ENCODE measurements at regions not wholly inside any gene's neighbourhood (a gene's known extent, or its start where the extent isn't known, plus 50 kb on each side); places are given as distances from the start of the nearest gene placed in this dataset.
A peak's percentile ranks its signal among the peaks of the same experiment; 100 is the strongest.

DNA sequence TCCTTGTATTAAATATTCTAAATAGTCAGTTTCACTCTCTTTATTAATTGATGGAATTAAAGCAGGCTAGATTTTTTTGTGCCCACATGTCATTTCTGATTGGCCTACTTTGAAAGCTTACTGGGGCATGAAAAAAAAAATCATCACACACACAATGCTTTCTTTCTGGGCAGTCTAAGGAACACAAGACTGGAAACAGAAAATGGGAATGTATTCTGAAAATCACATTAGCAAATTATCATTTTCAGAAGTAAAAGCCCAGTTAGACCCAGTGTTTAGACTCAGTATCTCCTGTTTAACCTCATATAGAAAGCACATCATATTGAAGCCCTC, 339.4 kb downstream of the SPRY2 start:
- Mint-ChIP-seq H3K4me3 (no peak overlapping the region), H3K27ac (peak overlapping the region; percentile 56), H3K4me1 (ENCODE audit: low read depth) (peaks cover 34% of the 10 kb centered on the region), H3K9me3 (no peaks in the 10 kb centered on the region; the same call in 1 of the 2 replicates), H3K36me3 (ENCODE audit: low read depth) (no peaks in the 10 kb centered on the region), H3K27me3 (ENCODE audit: insufficient read depth) (no peaks in the 10 kb centered on the region)
- TF ChIP-seq, protein P1, sequence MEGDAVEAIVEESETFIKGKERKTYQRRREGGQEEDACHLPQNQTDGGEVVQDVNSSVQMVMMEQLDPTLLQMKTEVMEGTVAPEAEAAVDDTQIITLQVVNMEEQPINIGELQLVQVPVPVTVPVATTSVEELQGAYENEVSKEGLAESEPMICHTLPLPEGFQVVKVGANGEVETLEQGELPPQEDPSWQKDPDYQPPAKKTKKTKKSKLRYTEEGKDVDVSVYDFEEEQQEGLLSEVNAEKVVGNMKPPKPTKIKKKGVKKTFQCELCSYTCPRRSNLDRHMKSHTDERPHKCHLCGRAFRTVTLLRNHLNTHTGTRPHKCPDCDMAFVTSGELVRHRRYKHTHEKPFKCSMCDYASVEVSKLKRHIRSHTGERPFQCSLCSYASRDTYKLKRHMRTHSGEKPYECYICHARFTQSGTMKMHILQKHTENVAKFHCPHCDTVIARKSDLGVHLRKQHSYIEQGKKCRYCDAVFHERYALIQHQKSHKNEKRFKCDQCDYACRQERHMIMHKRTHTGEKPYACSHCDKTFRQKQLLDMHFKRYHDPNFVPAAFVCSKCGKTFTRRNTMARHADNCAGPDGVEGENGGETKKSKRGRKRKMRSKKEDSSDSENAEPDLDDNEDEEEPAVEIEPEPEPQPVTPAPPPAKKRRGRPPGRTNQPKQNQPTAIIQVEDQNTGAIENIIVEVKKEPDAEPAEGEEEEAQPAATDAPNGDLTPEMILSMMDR (IDR thresholded peaks at IDR 0.05): no peak
- DNase-seq: no peak

DNA sequence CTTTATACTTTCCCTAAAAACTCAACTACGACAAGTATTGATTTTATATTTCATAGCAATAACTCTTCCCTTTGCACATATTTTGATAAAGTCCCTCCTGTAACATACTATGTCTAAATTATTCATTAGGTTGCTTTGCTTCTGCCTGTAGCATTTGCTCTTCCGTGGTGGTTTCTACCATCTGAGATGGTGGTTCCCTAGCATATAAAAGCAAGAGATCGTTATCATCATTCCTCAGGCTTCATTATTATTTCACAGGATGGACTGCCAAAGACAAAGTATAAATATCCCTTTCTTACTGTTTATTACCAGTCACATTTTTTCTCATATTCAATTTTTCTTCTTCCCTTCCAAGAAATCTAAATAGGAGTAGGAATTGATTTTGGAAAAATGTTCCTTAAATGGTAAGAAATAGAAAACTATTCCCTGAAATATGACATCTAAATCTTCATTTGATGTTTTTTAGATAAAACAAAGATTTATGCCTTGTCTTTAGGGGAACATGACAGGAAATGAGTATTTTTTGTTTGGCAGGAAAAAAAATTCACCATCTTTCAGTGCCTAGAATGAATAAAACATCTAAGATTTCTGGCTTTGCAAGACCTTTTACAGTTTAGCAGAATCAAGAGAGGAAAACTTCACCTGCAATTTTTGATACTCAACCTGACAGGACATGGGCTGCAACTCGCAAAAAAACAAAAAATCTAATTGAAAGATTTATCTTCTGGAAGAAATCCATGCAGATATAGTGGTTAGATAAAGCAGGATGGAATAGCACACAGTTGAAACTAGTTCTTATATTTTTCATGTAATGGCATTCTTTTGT, 340.0 kb downstream of the SPRY2 start:
- TF ChIP-seq, protein P1 (IDR thresholded peaks at IDR 0.05): no peak
- H3K4me3 Mint-ChIP-seq: no peak overlapping the region

DNA sequence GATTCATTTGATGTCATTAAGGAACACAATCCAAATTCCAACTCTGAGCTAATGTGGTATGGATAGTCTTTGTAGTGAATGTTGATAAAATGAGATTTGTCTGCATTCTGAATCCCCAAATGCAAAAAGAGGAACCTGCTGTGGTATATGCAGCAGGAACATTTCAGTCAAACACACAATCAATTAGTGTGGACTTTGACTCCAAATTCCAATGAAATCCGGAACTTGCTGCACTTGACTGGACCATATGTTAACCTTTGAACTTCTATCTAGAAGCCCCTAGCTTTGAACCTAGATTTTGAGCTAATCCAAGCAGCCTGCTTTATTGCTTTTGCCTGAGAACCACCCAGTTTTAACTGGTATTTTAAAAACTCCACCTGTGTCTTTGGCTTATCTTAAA, 341.3 kb downstream of the SPRY2 start:
- H3K27me3 Mint-ChIP-seq (ENCODE audit: insufficient read depth): no peaks in the 10 kb centered on the region
- DNase-seq: no peak
- no peak overlapping the region for H3K27ac Mint-ChIP-seq
- H3K9me3 Mint-ChIP-seq: no peaks in the 10 kb centered on the region; the same call in 1 of the 2 replicates
- no peak overlapping the region for H3K4me3 Mint-ChIP-seq
- H3K36me3 Mint-ChIP-seq (ENCODE audit: low read depth): no peaks in the 10 kb centered on the region
- peaks cover 50% of the 10 kb centered on the region for H3K4me1 Mint-ChIP-seq (ENCODE audit: low read depth)
- TF ChIP-seq, protein P1 (IDR thresholded peaks at IDR 0.05): no peak

More for the DNA sequence above, 340.0 kb downstream of the SPRY2 start:
- no peaks in the 10 kb centered on the region for H3K27me3 Mint-ChIP-seq (ENCODE audit: insufficient read depth)
- DNase-seq: peak; percentile 17
- H3K4me1 Mint-ChIP-seq (ENCODE audit: low read depth): peaks cover 37% of the 10 kb centered on the region
- H3K27ac Mint-ChIP-seq: peak overlapping the region; percentile 56
- H3K36me3 Mint-ChIP-seq (ENCODE audit: low read depth): no peaks in the 10 kb centered on the region
- no peaks in the 10 kb centered on the region; the same call in 1 of the 2 replicates for H3K9me3 Mint-ChIP-seq

DNA sequence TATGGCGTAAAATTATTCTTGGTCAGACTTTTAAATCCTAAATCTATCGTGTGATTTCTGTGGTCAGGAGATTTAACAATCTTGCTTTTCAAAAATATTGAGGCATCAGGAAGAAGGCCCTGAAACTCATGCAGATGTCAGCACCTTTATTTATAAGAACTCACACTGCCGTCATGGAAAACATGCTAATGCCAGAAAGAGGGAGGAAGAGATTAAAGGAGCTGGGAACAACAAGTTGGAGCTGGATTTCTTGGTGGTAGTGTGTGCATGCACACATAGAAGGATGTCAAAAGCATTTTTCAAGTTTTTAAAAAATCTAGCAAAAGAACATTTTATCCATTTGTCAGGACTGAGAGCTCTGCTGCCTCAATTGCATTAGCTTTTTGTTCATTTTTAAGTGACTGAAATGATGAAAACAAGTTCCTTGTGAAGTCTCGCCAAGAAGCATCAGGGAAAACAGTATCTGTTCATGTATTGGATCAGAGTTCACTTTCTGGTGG, 342.5 kb downstream of the SPRY2 start:
- H3K4me3 Mint-ChIP-seq: no peak overlapping the region
- no peak for DNase-seq
- H3K36me3 Mint-ChIP-seq (ENCODE audit: low read depth): no peaks in the 10 kb centered on the region
- H3K9me3 Mint-ChIP-seq: no peaks in the 10 kb centered on the region; the same call in 1 of the 2 replicates
- no peaks in the 10 kb centered on the region for H3K27me3 Mint-ChIP-seq (ENCODE audit: insufficient read depth)
- TF ChIP-seq, protein P1 (IDR thresholded peaks at IDR 0.05): no peak
- no peak overlapping the region for H3K27ac Mint-ChIP-seq
- H3K4me1 Mint-ChIP-seq (ENCODE audit: low read depth): peaks cover 59% of the 10 kb centered on the region

DNA sequence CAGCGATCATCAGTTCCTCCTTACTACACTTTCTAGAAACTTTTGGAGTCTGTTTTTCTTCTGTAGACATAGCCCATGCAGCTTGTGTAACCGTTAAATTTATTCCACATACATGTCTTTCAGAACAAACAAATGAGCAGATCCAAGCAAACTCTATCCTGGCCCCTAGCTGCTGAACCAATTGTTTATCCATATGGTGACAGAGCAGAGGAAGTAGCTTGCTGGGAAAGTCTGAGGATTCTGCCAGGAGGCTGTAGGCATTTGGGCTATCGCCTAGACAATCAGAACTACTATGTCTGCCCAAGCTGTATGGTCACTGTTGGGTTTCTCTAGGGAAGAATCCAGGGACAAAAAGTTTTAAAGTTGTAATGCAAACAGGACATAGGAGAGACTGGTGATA, 343.7 kb downstream of the SPRY2 start:
- DNase-seq: no peak
- TF ChIP-seq, protein P1 (IDR thresholded peaks at IDR 0.05): no peak
- H3K36me3 Mint-ChIP-seq (ENCODE audit: low read depth): no peaks in the 10 kb centered on the region

More for the DNA sequence above, 343.7 kb downstream of the SPRY2 start:
- Mint-ChIP-seq H3K4me3 (no peak overlapping the region), H3K4me1 (ENCODE audit: low read depth) (peaks cover 52% of the 10 kb centered on the region), H3K27me3 (ENCODE audit: insufficient read depth) (no peaks in the 10 kb centered on the region), H3K9me3 (no peaks in the 10 kb centered on the region; the same call in 1 of the 2 replicates), H3K27ac (no peak overlapping the region)

Data from HFFc6 (cell line).